DND-41 (cell line): ENCODE measurements at regions not wholly inside any gene's neighbourhood (a gene's known extent, or its start where the extent isn't known, plus 50 kb on each side); places are given as distances from the start of the nearest gene placed in this dataset.

Experiments
- EZH2 ChIP-seq: IDR thresholded peaks from 3 replicates; pipeline ENCODE4 v1.6.1; 2012; ENCODE audit warnings: borderline replicate concordance, low read depth, mild to moderate bottlenecking, moderate library complexity, low read length, inconsistent platforms; ENCODE audit not compliant: severe bottlenecking
- TF ChIP-seq, protein P1 (sequence below): IDR thresholded peaks from 2 replicates; pipeline ENCODE4 v1.5.1; 2012; ENCODE audit warnings: borderline replicate concordance, low read length, moderate library complexity, mild to moderate bottlenecking; ENCODE audit not compliant: poor library complexity, severe bottlenecking; ENCODE audit errors: extremely low read depth

DNA sequence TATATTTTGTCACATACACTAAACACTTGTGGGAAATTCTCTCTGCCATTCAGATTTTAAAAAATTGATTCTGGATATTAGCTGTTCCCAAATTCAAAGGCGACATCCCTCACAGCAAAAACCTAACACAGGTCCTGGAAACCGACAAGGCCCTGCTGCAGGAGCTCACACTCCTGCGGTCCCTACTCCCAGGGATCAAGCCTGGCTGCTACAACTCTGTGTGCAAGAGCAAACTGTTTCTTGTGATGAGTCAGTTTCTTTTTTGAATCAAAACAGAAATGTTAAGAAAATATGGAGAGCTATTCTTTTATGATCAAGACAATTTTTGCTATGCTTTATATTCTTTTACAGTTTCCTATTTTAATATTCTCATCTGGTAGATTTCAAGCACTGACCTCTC lies 51.0 kb upstream of the TJP1 start:
- TF ChIP-seq EZH2, result no peak
- TF ChIP-seq, protein P1, sequence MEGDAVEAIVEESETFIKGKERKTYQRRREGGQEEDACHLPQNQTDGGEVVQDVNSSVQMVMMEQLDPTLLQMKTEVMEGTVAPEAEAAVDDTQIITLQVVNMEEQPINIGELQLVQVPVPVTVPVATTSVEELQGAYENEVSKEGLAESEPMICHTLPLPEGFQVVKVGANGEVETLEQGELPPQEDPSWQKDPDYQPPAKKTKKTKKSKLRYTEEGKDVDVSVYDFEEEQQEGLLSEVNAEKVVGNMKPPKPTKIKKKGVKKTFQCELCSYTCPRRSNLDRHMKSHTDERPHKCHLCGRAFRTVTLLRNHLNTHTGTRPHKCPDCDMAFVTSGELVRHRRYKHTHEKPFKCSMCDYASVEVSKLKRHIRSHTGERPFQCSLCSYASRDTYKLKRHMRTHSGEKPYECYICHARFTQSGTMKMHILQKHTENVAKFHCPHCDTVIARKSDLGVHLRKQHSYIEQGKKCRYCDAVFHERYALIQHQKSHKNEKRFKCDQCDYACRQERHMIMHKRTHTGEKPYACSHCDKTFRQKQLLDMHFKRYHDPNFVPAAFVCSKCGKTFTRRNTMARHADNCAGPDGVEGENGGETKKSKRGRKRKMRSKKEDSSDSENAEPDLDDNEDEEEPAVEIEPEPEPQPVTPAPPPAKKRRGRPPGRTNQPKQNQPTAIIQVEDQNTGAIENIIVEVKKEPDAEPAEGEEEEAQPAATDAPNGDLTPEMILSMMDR, result no peak
